ENCODE measurements at regions not wholly inside any gene's neighbourhood (a gene's known extent, or its start where the extent isn't known, plus 50 kb on each side); places are given as distances from the start of the nearest gene placed in this dataset.

DNA sequence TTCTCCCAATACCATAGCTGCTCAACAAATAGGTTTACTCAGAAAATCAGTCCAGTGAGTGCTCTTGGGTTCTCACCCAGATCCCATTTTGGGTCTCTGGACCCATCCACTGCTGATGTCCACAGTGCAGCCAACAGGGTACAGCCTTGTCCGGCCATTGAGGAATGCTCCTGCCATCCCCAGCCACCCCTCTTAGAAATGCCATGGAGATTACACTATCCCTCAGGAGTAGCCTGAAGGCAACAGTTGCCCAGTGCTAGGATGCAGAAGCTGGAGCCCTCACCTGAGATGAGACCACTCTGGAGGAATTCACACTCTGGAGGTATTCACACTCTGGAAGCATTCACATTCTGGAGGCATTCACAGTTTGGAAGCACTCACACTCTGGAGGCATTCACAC lies 958.8 kb upstream of the TMEM132C start:
- Histone ChIP-seq H3K27me3 (ENCODE audit: control insufficient read depth in 2 of 2, insufficient read depth in 2 of 2, low read length in 2 of 2) (no peaks in the 10 kb centered on the region), H3K4me1 (ENCODE audit: control insufficient read depth, extremely low read depth, insufficient read depth, low read length) (no peaks in the 10 kb centered on the region), H3K9me1 (replicated peaks; ENCODE audit: control insufficient read depth, extremely low read depth, insufficient read depth, low read length) (no peaks in the 10 kb centered on the region), H3K4me2 (ENCODE audit: insufficient read depth, low read length) (no peak overlapping the region), H3K4me3 (replicated peaks in 1 of 3; ENCODE audit: insufficient read depth in 1 of 3, low read depth in 1 of 3, low read length in 3 of 3) (no peak overlapping the region), H3K9ac (replicated peaks; ENCODE audit: extremely low read depth, insufficient read depth, low read length) (no peak overlapping the region), H3K79me2 (ENCODE audit: control insufficient read depth, insufficient read depth, low read length) (no peaks in the 10 kb centered on the region), H3K9me3 (replicated peaks; ENCODE audit: control insufficient read depth, insufficient read depth, low read length) (peaks cover 8% of the 10 kb centered on the region), H4K20me1 (replicated peaks; ENCODE audit: control insufficient read depth, extremely low read depth, insufficient read depth, low read length) (no peaks in the 10 kb centered on the region), H3K36me3 (ENCODE audit: control insufficient read depth in 2 of 2, extremely low read depth in 1 of 2, insufficient read depth in 2 of 2, low read length in 2 of 2) (no peaks in the 10 kb centered on the region), H3K27ac (ENCODE audit: insufficient read depth, low read depth, low read length) (no peak overlapping the region), H2AFZ (ENCODE audit: low read depth, low read length) (no peak overlapping the region)
- dilution Hi-C loops (cut with MboI; ENCODE audit: extremely low pct_ligation_motif_present, low sequenced_read_pairs) (no loop called here), intact Hi-C loops (cut with micrococcal nuclease) (no loop called here)
- ChIA-PET CTCF (no interaction called here), POLR2A (no interaction called here)
- FAIRE-seq: no peak
- DNase-seq (ENCODE audit: low read depth, low spot score): no peak
- TF ChIP-seq, protein P1, sequence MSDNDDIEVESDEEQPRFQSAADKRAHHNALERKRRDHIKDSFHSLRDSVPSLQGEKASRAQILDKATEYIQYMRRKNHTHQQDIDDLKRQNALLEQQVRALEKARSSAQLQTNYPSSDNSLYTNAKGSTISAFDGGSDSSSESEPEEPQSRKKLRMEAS (IDR thresholded peaks at IDR 0.05; ENCODE audit: insufficient read depth, insufficient read length): no peak
- TF ChIP-seq POLR2A (IDR thresholded peaks at IDR 0.05; ENCODE audit: low read depth, low read length) (no peak), MYC (IDR thresholded peaks at IDR 0.05; ENCODE audit: low read depth, low read length) (no peak), JUN (IDR thresholded peaks at IDR 0.05; ENCODE audit: borderline replicate concordance, insufficient read depth, insufficient read length, low read depth) (no peak), EZH2 (IDR thresholded peaks at IDR 0.05; ENCODE audit: borderline replicate concordance, low read depth, low read length, severe bottlenecking) (no peak), POLR2AphosphoS5 (IDR thresholded peaks at IDR 0.05; ENCODE audit: insufficient read depth, low read depth, low read length) (no peak), GATA2 (IDR thresholded peaks at IDR 0.05; ENCODE audit: insufficient read depth, insufficient read length, low read depth, low read length) (no peak), FOS (IDR thresholded peaks at IDR 0.05; ENCODE audit: borderline replicate concordance, insufficient read depth, low read length) (no peak)
- TF ChIP-seq, protein P2, sequence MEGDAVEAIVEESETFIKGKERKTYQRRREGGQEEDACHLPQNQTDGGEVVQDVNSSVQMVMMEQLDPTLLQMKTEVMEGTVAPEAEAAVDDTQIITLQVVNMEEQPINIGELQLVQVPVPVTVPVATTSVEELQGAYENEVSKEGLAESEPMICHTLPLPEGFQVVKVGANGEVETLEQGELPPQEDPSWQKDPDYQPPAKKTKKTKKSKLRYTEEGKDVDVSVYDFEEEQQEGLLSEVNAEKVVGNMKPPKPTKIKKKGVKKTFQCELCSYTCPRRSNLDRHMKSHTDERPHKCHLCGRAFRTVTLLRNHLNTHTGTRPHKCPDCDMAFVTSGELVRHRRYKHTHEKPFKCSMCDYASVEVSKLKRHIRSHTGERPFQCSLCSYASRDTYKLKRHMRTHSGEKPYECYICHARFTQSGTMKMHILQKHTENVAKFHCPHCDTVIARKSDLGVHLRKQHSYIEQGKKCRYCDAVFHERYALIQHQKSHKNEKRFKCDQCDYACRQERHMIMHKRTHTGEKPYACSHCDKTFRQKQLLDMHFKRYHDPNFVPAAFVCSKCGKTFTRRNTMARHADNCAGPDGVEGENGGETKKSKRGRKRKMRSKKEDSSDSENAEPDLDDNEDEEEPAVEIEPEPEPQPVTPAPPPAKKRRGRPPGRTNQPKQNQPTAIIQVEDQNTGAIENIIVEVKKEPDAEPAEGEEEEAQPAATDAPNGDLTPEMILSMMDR (IDR thresholded peaks at IDR 0.05; ENCODE audit: extremely low read depth in 1 of 2, insufficient read depth in 1 of 2, low read depth in 1 of 2, low read length in 2 of 2): no peak
- BruUV-seq (replicated peaks): no TSS peak

Data from endothelial cell of umbilical vein (primary cell).